Head of caudate nucleus (tissue), 42 donors: ENCODE measurements at regions not wholly inside any gene's neighbourhood (a gene's known extent, or its start where the extent isn't known, plus 50 kb on each side); places are given as distances from the start of the nearest gene placed in this dataset.
"Not testable (repeated sequence)": the region's sequence is repeated elsewhere in the genome, so short reads cannot be mapped to it uniquely, and the experiment has no call there.

Experiments
- DNase-seq, 42 donors: peaks; one replicate each; pipeline versions ENCODE4 v3.0.0 to v3.0.0-alpha.2; 2020 to 2021; ENCODE audit warnings: mixed read lengths in 7 of 42
- intact Hi-C: fragments of 100-400 bp; cut with DNase I; formaldehyde crosslinking; loops from one replicate; pipeline ENCODE4 v1.15.0; 2022

- no peak for DNase-seq
- intact Hi-C loops: no loop called here
Measured at GRCh38 chr11:96658436-96658835, 268.6 kb downstream of the JRKL start.

DNA sequence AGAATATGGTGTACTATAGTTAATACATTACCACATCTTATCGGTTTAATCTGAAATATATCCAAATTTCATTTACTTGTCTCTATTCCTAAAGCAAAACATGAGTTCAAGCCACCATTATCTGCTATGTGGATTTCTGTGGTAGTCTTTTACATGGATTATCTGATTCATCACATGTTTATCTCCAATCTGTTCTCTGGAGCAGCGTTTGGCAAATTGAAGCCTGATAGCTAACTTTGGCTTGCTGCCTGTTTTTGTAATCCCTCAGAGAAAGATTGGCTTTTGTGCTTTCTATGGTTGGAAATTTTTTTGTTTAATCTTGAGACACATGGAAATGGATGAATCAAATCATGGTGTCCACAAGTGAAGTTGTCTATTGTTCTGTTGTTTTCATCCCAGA is 274.3 kb downstream of the JRKL start:
- intact Hi-C loops: no loop called here
- no peak for DNase-seq

DNA sequence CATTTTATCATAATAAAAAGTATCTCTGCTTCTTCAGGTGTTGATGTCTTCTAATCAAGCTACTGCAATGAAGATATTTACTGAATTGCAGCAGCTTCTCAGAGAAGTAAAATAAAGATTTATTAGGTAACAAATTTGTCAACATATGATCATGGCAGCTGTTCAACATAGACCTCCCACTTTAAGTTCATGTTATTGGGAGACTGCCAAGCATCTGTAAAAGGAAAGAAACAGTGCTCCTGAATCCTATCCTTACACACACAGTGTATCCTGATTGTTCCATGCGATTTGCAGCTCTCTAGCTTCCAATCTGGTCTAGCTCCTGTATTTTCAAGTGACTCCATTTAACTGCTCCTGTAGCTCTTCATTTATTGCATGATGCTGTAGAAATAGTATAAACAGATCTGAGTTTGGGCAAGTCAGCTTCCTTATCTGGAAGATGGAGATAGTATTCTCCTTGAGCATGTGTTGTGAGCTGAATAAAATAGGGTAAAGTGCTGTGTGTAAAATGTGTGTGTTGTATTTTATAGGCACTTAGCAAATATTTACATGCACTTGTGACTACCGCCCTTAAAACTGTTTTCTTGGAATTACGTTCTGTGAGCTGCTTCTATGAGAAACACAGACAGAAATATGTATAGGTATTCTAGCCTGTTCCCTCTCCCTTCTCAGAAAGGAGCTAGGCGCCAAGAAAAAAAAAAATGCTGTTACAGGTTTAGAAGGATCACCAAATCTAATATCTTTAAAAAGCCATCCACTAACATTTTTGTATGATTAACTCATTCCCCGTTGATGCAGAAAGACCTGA is 290.6 kb downstream of the JRKL start:
- intact Hi-C loops: no loop called here
- no peak for DNase-seq

DNA sequence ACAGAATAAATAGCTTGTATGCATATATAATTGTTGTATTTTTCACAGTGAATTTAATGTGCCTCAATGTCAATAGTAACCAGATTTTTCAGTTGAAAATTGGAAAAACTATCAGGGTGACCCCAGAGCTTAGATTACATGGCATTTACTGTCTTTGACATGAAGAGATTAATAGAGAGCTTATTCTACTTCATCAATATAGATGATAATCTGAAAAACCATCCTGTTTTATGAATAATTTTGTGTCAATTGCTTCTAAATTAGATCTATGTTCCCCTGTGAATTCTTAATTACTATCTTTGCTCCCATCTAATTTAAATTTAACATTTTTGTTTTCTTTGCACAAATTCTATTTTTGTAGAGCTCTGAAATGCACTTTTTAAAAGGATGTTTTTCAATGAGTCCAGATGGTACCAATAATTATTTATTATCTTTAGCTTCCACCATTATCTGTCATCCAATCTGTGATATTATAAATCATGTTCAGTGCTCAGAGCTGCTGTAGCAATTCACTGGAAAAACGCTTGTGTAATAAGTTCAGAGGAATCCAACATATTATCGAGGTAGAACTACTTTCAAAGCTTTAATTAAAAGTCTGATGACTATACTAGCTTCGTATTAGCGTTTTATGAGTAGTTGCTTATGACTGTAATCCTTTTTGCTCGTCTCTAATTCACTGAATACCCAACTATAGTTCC is 291.4 kb downstream of the JRKL start:
- DNase-seq: no peak
- intact Hi-C loops: no loop called here

DNA sequence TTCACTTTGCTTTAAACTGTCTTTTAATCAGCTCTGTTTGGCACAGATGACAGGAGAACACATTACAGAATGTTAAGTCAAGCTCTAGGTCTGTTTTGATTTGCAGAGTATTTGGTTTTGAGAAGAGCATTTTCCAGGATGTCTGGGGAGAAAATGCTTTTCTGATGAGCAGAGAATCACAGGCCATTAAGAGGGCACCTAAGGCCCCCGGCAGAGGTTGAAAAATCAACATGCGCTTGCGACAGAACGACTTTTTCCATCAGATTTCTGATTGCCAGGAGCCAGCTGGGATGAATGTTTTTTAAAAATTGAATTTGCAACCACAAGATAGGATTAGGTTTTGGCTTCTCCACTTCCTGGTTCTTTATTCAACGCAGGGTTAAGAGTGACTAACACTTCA is 304.5 kb downstream of the JRKL start:
- intact Hi-C loops: no loop called here
- DNase-seq: no peak

GRCh38 chr11:96696731-96697130 is 306.9 kb downstream of the JRKL start:
- intact Hi-C loops: no loop called here
- no peak for DNase-seq

DNA sequence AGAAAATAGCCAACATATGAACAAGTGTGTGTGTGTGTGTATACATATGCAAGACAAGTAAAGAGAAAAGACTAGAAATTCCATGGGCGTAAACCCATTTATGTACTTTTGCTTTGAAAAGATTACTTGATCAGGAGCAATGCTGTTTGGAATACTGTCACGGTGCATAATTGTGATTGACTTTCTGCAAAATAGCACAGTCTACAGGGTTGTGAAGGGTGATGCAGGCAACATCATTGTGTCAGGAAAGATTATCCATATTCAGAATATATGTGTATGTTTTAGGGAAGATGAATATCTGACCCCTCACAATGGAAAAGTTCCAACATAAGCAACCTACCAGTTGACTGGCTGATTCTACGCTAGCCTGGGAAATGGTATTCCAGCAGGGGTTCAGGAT is 307.7 kb downstream of the JRKL start:
- intact Hi-C loops: no loop called here
- no peak for DNase-seq

DNA sequence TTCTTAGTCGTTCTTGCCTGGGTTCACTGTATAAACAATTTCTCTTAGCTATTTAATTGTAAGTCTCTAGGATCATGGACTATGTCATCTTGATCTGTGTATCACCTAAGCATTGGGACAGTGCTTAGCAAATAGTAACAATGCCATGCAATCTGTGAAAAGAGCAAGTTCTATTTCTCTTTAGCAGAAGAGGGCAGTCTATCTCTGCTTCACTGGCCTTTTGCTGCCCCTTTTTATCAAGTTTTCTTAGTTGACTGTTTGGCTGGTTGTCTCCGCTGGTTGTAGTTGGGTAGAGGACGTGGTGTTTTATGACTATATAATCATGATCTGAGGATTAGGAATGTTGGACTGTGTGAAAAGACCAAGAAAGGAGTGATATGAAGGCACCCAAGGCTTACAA is 315.0 kb downstream of the JRKL start:
- DNase-seq: no peak
- intact Hi-C loops: no loop called here

- DNase-seq: no peak
- intact Hi-C loops: no loop called here
Measured at GRCh38 chr11:96706761-96707160, 316.9 kb downstream of the JRKL start.

DNA sequence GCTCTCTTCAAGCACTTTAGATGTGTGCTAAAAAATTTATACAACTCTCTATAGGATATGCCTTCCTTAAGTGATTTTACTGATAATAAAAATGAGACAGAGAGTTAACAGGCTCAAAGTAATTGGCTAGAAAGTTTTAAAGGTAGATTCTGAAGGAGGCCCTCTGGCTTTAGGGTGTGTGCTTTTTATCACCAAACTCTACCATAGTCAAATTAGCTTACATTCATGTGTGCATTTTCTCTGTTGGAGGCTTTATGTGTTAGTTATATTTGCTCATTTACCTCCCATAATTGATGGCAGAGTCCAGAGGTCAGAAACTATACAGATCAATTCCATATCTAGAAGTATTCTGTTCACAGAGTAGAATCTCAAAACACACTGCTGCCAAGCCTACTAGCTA is 317.5 kb downstream of the JRKL start:
- no peak for DNase-seq
- intact Hi-C loops: no loop called here

DNA sequence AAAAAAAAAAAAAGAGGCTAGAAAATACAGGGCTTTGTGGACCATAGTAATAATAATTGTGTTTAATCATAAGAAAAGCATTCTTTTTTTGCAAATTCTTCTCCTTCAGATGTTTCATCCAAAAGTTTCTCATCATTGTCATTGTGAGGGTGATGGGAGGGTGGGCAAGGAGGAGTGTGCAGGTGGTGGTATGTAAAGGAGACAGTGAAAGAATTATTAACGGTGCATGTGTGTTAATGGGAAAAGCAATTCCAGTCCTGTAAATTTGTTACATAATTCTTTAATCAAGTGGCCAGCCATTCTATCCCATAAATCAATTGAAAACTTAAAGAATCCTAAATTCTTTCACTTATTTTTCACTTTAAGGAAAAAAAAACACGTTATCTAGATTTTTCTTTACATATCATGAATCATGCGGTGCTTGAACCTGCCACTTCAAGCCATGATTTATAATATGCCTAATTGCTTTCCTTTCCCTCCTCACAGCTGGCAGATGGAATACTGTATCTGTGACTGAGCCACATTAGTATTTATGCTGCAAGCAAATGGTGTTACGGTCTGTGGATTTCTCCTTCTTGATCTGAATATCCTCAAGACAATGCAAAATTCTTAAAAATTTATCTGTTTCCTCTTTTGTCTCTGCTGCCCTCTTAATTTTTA is 318.5 kb downstream of the JRKL start:
- no peak for DNase-seq
- intact Hi-C loops: no loop called here

- DNase-seq: no peak
- intact Hi-C loops: no loop called here
Measured at GRCh38 chr11:96713301-96713700, 323.5 kb downstream of the JRKL start.

- no peak for DNase-seq
- intact Hi-C loops: no loop called here
Measured at GRCh38 chr11:96714689-96715088, 324.9 kb downstream of the JRKL start.

GRCh38 chr11:96715208-96715607 is 325.4 kb downstream of the JRKL start:
- intact Hi-C loops: no loop called here
- DNase-seq: no peak

DNA sequence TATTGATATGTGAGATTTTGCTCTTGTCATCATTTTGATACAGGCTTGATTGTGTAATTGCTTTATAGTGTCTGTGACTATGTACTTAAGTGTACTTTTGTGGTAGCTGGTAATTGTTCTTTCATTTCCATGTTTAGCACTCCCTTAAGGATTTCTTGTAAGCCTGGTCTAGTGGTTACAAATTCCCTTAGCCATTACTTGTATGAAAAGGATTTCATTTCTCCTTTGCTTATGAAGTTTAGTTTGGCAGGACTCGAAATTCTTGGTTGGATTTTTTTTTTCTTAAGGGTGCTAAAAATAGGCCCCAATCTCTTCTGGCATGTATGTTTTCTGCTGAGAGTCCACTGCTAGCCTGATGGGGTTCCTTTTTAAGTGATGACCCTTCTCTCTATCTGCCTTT is 346.8 kb downstream of the JRKL start:
- no peak for DNase-seq
- intact Hi-C loops: no loop called here

DNA sequence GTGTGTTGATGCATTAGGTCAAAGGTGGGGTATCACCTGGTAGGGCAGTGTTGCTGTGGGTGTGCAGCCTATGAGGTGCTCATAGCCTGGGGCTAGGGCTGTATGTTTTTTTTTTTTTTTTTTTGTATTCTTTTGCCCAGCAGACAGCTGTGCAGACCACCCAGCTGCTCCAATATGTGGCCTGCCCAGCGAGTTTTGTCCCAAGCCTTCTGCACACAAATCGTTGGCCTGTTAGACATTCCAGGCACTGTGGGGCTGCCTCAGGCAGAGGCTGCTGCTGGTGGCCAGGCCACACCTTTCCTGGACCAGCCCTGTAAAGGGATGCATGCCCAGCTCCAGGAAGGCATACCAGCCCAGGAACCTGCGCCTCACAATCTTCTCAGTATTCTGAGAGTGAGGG is 348.5 kb downstream of the JRKL start:
- intact Hi-C loops: no loop called here
- DNase-seq: no peak

- intact Hi-C loops: no loop called here
- DNase-seq: no peak
Measured at GRCh38 chr11:96741068-96741467, 351.3 kb downstream of the JRKL start.

DNA sequence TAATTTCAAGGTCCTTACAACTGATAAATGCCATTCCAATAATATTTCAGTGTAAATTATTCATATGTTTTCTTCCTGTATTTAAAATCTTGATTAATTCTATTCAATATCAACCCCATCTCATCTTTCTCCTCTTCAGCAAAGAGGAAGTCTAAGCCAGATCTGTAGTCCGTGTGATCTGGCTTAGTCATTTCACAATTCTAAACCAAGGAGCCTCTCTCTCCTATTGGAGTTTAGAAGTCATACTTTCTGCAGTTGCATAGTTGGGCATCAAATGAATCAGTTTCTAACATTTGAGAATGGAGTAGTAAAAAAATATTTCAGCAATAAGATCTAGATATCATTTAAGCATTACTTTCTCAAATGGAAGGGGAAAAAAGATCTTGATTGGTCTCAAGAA is 354.9 kb downstream of the JRKL start:
- DNase-seq: no peak
- intact Hi-C loops: no loop called here

DNA sequence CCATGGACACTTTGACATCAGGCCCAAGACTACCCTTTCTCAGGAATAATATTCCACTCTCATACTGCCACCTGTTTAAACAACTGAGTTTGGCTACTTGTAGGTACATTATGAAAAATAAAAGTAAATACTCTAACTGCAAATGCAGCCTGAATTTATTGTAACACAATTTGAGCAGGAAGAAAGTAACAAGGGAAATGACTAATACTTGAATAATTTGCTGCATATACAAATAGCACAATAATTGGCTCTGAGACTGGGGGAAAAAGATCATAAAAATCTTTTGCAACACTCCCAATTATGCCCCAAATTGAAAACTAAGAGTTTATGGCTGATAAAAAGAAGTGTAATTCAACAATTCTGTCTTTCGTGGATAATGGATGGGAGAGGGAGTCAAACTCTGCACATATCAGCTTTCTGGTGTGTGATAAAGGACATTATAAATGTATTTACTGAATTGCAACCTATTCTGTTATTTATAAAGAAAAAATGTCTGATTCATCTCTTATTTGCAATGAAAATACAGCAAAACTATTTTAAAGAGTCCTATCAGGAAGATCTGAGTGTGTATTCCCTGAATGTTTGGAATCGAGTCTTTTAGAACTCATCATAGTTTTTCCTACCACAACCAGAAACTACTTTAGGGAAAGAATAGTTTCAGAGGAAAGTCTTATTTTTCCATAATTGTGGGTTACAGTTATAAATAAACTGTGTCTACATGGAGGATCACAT is 359.0 kb downstream of the JRKL start:
- intact Hi-C loops: no loop called here

GRCh38 chr11:96751807-96752206 is 362.0 kb downstream of the JRKL start:
- intact Hi-C loops, DNase-seq: not testable (repeated sequence)

More for the DNA sequence above, 359.0 kb downstream of the JRKL start:
- DNase-seq: no peak
